ENCODE measurements at regions not wholly inside any gene's neighbourhood (a gene's known extent, or its start where the extent isn't known, plus 50 kb on each side); places are given as distances from the start of the nearest gene placed in this dataset.

DNA sequence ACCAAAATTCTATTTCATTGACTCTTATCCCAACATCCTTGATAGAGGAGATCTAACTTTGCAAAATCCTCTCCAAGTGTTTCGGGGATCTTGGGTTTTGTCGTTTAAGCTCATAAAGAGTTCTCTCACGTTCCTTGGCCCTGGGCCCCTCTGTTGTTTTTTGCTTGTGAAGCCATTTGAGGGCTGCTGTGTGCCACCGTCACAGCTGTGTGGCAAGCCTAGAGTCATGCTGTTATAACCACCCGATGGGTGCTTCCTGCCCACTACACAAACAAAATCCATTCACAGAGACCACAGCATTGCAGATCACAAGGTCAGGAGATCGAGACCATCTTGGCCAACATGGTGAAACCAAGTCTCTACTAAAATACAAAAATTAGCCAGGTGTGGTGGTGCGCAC lies 154.1 kb downstream of the ADSS2 start:
- TF ChIP-seq, protein P1, sequence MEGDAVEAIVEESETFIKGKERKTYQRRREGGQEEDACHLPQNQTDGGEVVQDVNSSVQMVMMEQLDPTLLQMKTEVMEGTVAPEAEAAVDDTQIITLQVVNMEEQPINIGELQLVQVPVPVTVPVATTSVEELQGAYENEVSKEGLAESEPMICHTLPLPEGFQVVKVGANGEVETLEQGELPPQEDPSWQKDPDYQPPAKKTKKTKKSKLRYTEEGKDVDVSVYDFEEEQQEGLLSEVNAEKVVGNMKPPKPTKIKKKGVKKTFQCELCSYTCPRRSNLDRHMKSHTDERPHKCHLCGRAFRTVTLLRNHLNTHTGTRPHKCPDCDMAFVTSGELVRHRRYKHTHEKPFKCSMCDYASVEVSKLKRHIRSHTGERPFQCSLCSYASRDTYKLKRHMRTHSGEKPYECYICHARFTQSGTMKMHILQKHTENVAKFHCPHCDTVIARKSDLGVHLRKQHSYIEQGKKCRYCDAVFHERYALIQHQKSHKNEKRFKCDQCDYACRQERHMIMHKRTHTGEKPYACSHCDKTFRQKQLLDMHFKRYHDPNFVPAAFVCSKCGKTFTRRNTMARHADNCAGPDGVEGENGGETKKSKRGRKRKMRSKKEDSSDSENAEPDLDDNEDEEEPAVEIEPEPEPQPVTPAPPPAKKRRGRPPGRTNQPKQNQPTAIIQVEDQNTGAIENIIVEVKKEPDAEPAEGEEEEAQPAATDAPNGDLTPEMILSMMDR (conservative IDR thresholded peaks at IDR 0.05), result no peak
- no peak for TF ChIP-seq ZFX (IDR thresholded peaks at IDR 0.05)

Data from C4-2B (cell line).